Prostate gland (tissue), 2 donors: ENCODE measurements at regions not wholly inside any gene's neighbourhood (a gene's known extent, or its start where the extent isn't known, plus 50 kb on each side); places are given as distances from the start of the nearest gene placed in this dataset.

Experiments
- CTCF ChIP-seq, 4 experiments: fragments of 200-600 bp in 2 of 4; fragments of 450-650 bp in 2 of 4; sonication (generic) in 2 of 4; IDR thresholded peaks; 1 replicate in 3 of 4; 2 replicates in 1 of 4; pipeline ENCODE4 v1.5.1; 2016 to 2019; ENCODE audit warnings: antibody characterized with exemption in 4 of 4, mild to moderate bottlenecking in 2 of 4, moderate library complexity in 2 of 4
- POLR2A ChIP-seq: fragments of 450-650 bp; IDR thresholded peaks from one replicate; pipeline ENCODE4 v1.6.1; 2016; ENCODE audit warnings: antibody characterized with exemption, mild to moderate bottlenecking

DNA sequence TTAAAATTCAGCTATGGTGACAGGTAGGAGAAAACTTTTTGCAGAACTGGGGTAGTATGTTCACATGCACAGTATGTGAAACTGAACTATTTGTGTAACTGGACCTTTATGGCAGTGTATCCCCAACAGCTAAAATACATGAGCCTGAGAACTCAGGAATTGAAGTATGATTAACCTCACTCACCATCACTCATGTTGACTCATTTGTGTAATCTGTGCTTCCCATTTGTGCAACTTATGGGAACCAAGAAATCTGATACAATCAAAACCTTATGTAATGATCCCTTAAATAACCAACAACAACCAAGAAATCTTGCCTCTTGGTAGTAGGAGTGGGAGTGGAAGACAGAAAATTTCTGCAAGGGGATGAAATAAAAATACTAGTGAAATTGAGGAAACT, 674.9 kb downstream of the HDGFL1 start:
- TF ChIP-seq POLR2A, result no peak
- TF ChIP-seq CTCF (IDR thresholded peaks at IDR 0.05), result no peak
